Glutamatergic neuron (in vitro differentiated cells): ENCODE measurements at regions not wholly inside any gene's neighbourhood (a gene's known extent, or its start where the extent isn't known, plus 50 kb on each side); places are given as distances from the start of the nearest gene placed in this dataset.

Source experiments
- DNase-seq: peaks from one replicate; pipeline ENCODE4 v3.0.0; 2022
- H3K27ac Mint-ChIP-seq: one replicate; pipeline ENCODE4 v1.8.0; 2020; ENCODE audit warnings: mild to moderate bottlenecking, mixed read lengths, inconsistent platforms; ENCODE audit not compliant: unreplicated experiment
- H3K27me3 Mint-ChIP-seq: one replicate; pipeline ENCODE4 v1.8.0; 2020; ENCODE audit warnings: mild to moderate bottlenecking, moderate library complexity, mixed read lengths, inconsistent platforms; ENCODE audit not compliant: unreplicated experiment
- H3K36me3 Mint-ChIP-seq: one replicate; pipeline ENCODE4 v1.8.0; 2020; ENCODE audit warnings: mild to moderate bottlenecking, mixed read lengths, inconsistent platforms; ENCODE audit not compliant: unreplicated experiment
- H3K4me1 Mint-ChIP-seq: one replicate; pipeline ENCODE4 v1.8.0; 2020; ENCODE audit warnings: mild to moderate bottlenecking, low read depth, mixed read lengths, inconsistent platforms; ENCODE audit not compliant: unreplicated experiment
- H3K4me3 Mint-ChIP-seq: one replicate; pipeline ENCODE4 v1.8.0; 2020; ENCODE audit warnings: mild to moderate bottlenecking, mixed read lengths, inconsistent platforms; ENCODE audit not compliant: unreplicated experiment
- H3K9me3 Mint-ChIP-seq: one replicate; pipeline ENCODE4 v1.8.0; 2020; ENCODE audit warnings: mild to moderate bottlenecking, moderate library complexity, mixed read lengths, inconsistent platforms; ENCODE audit not compliant: unreplicated experiment
- TF ChIP-seq, protein P1 (sequence below): fragments of 200-600 bp; sonication (generic); IDR thresholded peaks from one replicate; pipeline ENCODE4 v1.5.0; 2021; ENCODE audit not compliant: partially characterized antibody, unreplicated experiment

DNA sequence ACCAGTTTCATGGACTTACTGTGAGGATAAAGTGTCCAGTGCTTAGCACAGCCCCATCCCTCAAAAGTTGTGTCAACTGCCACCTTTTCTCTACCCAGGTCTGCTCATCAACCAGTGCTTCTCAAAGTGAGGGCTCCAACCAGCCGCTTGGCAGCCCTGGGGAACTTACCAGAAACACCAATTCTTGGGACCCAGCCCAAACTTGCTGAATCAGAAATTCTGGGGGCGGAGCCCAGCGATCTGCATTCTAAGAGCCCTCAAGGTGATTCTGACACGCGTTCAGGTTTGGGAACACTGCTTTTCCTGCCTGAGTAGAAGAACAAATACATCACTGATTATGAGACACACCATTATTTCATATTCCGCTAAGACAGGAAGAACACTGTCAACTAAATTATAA lies 132.0 kb downstream of the NSG2 start:
- H3K4me3 Mint-ChIP-seq, result no peak overlapping the region
- H3K36me3 Mint-ChIP-seq, result no peaks in the 10 kb centered on the region
- H3K27me3 Mint-ChIP-seq, result peaks cover 5% of the 10 kb centered on the region
- TF ChIP-seq, protein P1, sequence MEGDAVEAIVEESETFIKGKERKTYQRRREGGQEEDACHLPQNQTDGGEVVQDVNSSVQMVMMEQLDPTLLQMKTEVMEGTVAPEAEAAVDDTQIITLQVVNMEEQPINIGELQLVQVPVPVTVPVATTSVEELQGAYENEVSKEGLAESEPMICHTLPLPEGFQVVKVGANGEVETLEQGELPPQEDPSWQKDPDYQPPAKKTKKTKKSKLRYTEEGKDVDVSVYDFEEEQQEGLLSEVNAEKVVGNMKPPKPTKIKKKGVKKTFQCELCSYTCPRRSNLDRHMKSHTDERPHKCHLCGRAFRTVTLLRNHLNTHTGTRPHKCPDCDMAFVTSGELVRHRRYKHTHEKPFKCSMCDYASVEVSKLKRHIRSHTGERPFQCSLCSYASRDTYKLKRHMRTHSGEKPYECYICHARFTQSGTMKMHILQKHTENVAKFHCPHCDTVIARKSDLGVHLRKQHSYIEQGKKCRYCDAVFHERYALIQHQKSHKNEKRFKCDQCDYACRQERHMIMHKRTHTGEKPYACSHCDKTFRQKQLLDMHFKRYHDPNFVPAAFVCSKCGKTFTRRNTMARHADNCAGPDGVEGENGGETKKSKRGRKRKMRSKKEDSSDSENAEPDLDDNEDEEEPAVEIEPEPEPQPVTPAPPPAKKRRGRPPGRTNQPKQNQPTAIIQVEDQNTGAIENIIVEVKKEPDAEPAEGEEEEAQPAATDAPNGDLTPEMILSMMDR, result no peak
- H3K4me1 Mint-ChIP-seq, result no peaks in the 10 kb centered on the region
- H3K27ac Mint-ChIP-seq, result no peak overlapping the region
- no peaks in the 10 kb centered on the region for H3K9me3 Mint-ChIP-seq
- DNase-seq, result no peak

DNA sequence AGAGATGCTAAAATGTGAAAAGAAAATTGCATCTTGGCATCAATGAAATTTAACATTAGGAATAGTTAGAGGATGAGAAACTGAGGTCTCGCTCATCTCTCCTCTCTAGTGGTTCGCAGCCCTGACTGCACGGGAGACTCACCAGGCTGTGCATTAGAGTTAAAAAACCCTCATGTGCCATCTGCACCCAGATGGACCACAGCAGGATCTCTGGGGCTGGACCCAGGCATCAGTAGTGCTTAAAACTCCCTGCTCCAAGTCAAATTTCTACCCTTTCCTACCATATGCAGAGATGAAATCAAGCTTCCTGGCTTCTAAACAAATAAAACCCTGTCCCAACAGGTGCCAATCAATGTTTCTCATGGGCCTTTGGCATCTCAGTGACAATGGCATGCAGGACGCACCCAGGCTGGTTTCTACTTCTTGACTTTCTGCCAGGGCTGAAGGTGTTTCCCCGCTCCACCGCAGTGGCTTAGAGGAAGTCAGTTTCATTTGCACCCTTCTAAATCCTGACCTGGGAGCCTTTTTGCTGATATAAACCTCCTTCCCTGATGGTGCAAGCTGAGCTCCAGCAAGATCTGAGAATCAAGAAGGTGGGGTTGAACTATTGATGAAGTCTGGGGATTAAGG lies 132.6 kb downstream of the NSG2 start:
- H3K4me3 Mint-ChIP-seq, result no peak overlapping the region
- H3K27ac Mint-ChIP-seq, result no peak overlapping the region

DNA sequence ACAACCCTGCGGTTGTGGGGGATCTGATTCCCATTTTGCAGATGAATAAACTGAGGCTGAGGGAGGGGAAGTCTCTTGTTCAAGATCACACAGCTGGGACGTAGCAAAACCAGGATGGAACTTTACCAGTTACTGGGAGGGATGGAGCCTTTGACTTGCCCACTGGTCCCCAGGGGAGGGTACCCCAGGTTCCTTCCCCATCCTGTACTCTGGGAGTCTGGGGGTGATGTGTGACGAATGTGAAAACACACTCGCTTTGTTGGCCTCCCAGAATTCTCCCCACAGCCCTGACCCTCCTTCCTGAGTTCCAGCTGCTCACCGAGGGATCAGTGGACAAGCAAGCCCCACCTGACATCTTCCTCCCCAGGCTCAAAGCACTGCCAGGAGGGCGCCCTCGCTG lies 135.1 kb downstream of the NSG2 start:
- TF ChIP-seq, protein P1, result no peak
- Mint-ChIP-seq H3K27me3 (peaks cover 4% of the 10 kb centered on the region), H3K9me3 (peaks cover 2% of the 10 kb centered on the region), H3K4me1 (no peaks in the 10 kb centered on the region), H3K4me3 (no peak overlapping the region), H3K36me3 (no peaks in the 10 kb centered on the region), H3K27ac (no peak overlapping the region)
- DNase-seq, result no peak

More for the DNA sequence above, 132.6 kb downstream of the NSG2 start:
- Mint-ChIP-seq H3K36me3 (no peaks in the 10 kb centered on the region), H3K9me3 (no peaks in the 10 kb centered on the region), H3K4me1 (no peaks in the 10 kb centered on the region), H3K27me3 (peaks cover 5% of the 10 kb centered on the region)
- TF ChIP-seq, protein P1, result no peak
- DNase-seq, result no peak

DNA sequence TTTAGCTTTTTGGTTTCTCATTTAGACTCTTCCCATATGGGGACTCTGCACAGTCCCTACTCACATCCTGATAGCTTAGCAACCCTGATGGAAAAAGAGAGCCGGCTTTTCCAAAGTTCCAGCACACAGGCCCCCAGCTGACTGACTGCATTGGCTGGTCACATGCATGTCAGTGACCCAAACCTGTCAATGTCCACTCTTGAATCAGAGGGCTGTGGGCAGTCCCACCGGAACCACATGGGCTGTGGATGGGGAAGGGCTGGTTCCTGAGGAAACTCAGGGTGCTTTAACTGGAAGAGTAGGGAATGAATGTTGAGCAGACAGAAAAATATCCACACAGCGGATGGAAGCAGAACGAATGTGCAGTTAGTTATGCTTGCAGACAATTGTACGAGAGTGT lies 136.6 kb downstream of the NSG2 start:
- peaks cover 2% of the 10 kb centered on the region for H3K9me3 Mint-ChIP-seq
- no peaks in the 10 kb centered on the region for H3K36me3 Mint-ChIP-seq
- peaks cover 4% of the 10 kb centered on the region for H3K27me3 Mint-ChIP-seq
- DNase-seq, result no peak
- no peak overlapping the region for H3K27ac Mint-ChIP-seq
- H3K4me3 Mint-ChIP-seq, result no peak overlapping the region
- H3K4me1 Mint-ChIP-seq, result no peaks in the 10 kb centered on the region
- TF ChIP-seq, protein P1, result no peak

DNA sequence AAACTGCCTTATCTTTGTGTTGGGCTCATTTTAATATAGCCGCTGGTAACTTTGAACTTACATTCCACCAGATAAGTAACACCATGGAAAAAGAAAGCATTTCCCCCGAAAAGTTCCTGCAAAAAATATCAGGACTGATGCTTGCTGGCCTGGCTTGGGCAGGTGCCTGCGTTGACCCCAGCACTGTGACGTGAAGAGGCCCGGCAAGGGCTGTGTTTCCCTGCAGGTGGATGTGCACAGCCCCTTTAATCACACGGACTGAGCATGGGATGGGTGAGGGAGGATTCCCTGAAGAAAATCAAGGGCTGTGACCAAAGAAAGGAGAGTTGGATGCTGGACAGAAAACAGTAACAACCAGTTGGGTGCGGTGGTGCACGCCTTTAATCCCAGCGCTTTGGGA lies 138.2 kb downstream of the NSG2 start:
- H3K4me1 Mint-ChIP-seq, result no peaks in the 10 kb centered on the region

More for the DNA sequence above, 138.2 kb downstream of the NSG2 start:
- Mint-ChIP-seq H3K4me3 (peak overlapping the region; percentile 34), H3K36me3 (no peaks in the 10 kb centered on the region), H3K9me3 (peaks cover 2% of the 10 kb centered on the region), H3K27ac (no peak overlapping the region), H3K27me3 (peaks cover 6% of the 10 kb centered on the region)
- DNase-seq, result no peak
- TF ChIP-seq, protein P1, result no peak
